Fibroblast of upper back skin (primary cell): ENCODE measurements at regions not wholly inside any gene's neighbourhood (a gene's known extent, or its start where the extent isn't known, plus 50 kb on each side); places are given as distances from the start of the nearest gene placed in this dataset.
"Not testable (repeated sequence)": the region's sequence is repeated elsewhere in the genome, so short reads cannot be mapped to it uniquely, and the experiment has no call there.

Source experiments
- DNase-seq: peaks from one replicate; pipeline ENCODE4 v3.0.0-alpha.2; 2013

DNA sequence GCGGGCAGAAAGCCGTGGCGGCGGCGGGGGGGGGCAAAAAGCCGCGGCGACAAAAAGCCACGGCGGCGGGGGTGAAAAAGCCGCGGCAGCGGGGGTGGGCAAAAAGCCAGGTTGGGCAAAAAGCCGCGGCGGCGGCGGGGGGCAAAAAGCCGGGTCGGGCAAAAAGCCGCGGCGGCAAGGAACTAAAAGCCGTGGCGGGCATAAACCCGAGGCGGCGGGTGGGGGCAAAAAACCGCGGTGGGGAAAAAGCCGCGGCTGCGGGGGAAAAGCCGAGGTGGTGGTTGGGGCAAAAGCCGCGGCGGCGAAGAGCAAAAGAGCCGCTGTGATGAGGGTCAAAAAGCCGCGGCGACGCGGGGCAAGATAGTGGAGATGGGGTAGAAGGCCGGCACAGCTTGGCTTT lies 1834.2 kb downstream of the FOXD4L5 start:
- not testable (repeated sequence) for DNase-seq

DNA sequence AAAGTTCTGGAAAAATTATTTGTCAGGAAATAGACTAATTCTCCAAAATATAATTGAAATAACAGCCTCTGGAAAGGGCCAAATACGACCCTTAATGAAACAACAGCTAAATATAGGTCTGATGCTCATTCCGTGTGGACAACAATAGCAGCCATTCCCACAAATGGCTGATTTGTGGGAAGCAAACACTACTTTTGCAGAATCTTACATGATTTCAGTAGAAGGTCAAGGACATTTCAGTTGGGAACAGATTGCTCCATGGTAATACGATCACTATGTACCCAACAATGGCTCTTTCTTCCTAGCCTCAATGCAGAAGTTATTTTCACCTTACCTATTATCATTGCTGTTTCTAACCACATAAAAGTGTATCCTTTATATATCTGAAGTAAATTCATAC lies 1859.9 kb downstream of the FOXD4L5 start:
- DNase-seq, result not testable (repeated sequence)

DNA sequence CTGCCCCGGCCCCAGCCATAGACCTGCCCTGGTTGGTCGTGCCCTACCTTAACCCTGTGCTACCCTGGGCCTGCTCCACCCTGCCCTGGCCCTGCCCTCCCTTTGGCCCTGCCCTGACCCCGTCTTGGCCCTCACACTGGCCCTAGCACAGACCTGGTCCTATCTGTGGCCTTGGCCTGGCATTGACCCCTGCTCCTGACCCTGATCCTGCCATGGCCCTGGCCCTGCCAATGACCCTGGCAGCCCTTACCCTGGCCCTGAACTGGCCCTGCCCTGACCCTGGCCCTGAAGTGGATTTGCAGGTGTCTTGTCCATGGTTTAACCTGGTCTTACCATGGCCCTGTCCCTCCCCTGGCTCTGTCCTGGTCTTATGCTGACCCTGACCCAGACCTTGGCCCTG lies 1894.1 kb downstream of the FOXD4L5 start:
- DNase-seq, result not testable (repeated sequence)

DNA sequence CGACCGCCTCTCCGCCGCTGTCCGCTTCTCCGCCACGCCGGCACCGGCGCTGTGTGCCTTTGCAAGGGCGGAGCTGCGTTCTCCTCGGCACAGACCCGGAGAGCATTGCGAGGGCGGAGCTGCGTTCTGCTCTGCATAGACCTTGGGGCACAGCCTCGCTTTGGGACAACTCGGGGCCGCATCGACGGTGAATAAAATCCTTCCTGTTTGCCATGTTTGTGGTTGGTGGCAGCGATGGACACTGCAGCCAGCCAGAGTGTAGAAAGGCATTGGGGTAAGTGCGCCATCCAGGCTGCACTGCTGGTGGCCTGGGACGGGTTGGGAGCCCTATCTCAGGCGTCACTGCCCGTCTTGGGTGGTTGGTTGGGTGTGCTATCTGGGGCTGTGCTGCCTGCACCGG lies 1899.5 kb downstream of the FOXD4L5 start:
- not testable (repeated sequence) for DNase-seq

DNA sequence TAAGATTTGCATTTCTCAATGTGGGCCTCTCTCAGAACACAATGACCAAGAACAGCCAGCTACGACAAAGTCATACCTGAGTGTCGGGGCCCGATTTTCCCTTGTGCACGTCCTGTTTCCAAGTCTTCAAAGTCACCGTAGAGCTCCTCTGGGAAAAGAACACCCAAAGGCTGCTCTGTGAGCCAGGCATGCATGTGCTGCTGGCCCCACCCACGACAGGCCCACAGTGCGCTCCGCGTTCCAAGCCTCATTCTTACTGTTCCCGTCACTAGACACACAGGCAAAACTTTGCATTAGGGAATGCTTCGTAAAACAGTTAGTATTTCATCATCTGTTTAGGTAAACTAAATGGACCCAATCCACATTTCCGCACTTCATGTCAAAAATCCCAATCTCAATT lies 1905.1 kb downstream of the FOXD4L5 start:
- not testable (repeated sequence) for DNase-seq

DNA sequence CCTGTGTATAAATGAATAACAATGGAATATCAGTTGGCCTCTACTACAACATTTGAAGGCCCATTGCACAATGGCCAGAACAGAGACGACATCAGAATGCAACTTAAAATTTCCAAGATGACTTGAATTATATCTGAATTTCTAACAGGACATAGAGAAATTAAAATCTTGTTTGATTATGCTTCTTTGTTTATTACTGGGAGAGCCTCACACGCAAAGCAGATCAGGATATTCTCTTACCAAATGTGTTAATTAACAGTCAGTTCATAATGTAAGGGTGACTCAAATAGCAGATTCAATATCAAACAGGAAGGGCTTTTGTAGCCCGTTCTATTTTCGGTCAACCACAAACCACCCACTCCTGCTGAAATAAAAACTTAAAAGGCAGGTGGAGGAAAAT lies 1930.8 kb downstream of the FOXD4L5 start:
- not testable (repeated sequence) for DNase-seq

DNA sequence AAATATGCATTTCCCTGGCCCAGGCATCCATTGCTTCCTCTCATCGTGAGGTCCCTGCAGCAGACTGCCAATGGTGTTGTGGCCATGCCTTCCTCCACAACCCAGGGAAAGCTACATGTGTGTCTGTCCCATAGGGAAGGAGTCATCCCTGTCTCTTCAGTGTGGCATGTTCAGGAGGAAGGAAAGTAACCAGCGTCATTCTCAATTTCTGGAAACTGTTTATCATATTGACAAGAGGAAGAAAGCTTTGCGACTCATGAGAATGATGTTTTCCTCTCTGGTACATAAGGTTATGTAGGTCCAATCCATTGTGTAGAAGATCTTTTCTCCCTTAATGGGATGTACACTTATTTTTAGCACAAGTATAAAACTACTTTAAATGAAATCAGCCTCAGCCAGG lies 1937.7 kb downstream of the FOXD4L5 start:
- not testable (repeated sequence) for DNase-seq

DNA sequence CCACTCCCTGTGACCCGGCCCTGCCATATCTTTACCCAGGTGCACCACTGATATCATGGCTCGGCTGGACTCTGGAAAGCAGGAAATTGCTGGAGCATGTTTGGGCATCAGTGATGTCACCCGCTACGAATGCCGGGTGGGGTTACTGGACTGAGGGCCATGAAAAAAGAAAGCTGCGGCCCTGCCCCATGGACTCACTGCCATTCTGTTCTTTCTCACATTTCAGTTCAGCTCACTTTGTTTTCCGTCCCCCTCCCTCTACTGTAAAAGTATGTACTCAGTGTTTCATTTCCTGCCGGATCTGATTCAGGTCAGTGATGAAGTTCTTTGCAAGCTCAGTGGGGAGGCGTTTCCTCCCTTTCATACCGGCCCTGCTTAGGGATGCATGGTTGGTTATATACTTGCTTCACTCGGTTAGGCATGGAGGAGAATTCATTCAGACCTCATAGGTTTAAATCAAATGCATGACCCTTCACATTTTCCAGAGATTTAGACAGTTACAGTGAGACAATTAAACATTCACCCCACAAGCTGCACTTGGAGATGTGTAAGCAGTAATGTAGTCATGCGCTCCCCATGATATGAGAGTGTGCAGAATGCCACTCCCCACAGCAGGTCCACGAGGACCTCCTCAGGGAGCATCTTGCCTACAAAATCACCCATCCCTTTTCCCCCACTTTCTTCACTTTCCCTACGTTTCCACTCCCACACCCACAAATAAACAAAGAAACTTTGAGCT lies 1938.5 kb downstream of the FOXD4L5 start:
- peak; percentile 65 for DNase-seq

DNA sequence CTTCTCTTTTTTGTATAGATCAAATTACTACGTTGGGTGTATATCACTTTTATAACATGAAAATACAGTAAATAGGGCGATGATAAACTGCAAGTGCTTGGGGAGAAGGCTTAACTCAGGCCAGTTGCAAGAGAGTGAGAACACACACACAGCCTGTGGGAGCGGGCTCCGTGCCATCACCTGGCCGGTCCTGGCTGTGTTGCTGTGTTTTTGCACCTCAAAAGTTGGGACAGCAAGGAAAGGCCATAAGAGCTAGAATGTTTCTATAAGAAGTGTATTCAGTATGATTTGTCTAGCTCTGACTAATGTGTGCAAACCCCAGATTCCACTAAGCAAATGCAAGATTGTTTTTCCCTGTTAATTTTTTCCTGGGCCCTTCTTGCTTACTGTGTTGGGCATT lies 1940.6 kb downstream of the FOXD4L5 start:
- DNase-seq, result not testable (repeated sequence)

DNA sequence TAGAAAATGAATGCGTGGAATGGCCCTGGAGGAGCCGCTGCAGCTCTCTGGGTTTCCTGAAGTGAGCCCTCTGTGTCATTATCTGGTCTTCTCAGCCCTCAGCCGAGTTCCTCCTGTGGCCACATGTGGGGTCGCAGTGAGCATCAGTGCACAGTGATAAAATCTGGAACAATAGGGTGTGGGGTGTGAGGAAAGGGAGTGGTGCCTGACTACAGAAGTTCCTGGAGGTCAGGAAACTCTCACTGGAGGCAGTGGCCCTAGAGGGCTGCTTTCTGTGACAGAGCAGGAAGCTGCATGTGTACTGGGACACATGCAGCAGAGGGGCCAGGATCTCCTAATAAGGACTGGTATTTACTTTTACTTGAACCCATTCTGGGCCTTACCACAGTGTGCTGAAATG lies 1942.5 kb downstream of the FOXD4L5 start:
- peak; percentile 3 for DNase-seq

DNA sequence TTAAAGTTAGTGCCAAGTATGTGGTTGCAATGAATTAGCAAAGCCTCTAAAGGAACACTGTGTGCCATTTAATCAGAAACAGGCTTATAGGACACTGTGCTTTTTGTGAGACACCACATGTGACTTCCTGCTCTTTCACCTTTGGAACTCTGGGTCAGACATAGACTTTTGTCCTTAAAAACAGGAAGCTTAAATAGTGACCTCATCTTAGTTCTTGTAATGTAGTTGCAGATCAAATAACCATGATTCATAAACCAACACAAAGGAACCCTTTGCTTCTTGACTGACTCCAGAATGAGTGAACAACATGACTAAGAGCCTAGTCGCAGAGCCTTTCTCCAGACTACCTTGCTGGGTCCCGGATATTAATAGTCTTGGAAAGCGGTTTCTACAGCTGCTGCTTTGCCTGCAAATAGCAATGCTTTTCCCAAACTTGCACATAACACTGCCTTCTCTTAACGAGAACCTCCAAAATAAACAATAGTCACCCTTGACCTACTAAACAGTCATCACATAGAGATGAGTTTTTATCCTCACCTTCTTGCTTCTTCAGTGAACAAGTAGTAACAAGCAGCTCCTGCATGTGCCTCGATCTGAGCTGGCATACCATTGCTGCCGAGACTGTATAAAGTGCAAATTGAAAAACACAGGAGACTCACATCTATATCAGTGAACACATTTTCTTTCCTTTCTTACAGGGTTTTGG lies 1947.0 kb downstream of the FOXD4L5 start:
- DNase-seq, result peak; percentile 33

DNA sequence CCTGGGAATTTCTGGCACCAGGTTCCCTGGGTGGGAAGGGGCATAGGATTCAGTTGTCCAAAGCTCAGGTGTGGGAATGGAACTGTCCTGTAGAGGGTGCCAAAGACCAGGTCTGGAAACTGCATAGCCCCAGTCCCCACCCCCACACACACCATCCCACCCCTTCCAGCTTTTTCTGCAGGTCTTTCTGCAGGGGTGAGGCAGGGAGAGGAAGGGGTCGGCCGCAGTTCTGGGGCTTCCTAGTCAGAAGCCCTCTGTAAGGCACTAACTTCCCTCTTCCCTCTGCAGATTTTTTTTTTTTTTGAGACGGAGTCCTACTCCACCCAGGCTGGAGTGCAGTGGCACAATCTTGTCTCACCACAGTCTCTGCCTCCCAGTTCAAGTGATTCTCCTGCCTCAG lies 1949.7 kb downstream of the FOXD4L5 start:
- not testable (repeated sequence) for DNase-seq

DNA sequence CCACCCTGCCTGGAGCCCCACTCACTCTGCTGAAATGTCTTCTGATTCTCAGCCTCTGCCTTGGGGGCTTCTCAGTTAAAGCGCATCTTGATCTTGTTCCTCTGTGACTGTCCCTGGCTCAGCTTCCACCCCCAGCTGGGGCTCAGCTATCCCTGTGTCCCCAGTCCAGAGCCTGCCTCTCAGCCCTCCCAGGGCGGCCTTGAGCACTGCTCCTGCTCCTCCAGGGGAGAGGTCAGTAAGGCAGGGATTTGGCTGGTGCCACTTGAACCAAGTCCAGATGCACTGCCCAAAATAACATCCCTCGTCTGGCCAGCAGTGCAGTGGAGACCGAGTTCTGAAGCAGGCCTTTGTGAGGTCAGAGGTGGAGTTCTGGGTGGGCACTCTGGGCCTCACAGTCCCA lies 1950.8 kb downstream of the FOXD4L5 start:
- not testable (repeated sequence) for DNase-seq

DNA sequence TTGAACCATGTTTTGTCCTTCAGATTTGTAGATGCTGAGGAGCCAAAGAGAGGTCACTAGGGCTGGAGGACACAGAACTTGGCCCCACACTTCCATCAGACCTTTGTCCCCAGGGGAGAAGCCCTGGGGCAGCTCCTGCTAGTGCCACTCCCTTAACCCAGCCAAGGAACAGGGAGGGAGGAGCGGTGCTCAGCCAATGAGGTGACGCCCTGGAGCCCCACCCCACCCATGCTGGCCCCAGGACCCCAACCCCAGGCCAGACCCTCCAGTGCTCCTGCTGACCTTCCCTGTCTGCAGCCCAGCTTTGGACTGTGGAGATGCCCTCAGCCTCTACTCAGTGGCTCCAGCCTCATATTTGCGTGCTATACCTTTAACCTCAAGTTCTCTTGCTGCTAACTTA lies 1951.9 kb downstream of the FOXD4L5 start:
- DNase-seq, result not testable (repeated sequence)

DNA sequence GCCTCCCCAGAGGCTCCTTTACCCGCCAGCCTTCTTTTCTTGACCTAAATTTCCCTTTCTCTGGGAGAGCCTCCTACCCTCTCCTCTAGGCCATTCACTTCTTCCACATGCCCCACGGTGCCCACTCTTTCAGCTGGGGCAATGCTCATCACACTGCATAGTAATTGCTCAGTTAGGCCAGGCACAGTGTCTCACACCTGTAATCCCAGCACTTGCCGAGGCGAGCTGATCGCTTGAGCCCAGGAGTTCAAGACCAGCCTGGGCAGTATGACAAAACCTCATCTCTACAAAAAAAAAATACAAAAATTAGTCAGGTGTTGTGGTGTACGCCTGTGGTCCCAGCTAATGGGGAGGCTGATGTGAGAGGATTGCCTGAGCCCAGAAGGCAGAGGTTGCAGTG lies 1956.7 kb downstream of the FOXD4L5 start:
- DNase-seq, result not testable (repeated sequence)

DNA sequence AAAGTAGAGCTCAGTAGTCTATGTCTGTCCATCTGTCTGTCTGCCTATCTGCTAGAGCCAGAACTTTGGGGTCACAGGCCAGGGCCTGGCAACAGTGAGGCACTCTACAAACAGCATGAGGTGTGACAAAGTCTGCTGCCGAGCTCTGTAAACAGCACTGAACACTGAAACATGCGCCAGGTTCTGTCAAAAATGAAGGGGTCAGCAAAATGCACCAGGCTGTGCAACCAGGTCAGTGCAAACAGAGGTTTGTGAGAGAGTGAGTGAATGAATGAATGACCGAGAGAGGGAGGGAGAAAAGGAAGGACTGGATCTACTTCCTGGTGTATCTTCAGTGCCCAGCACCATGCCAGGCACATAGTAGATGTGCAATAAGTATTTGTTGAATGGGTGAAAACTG lies 1957.8 kb downstream of the FOXD4L5 start:
- DNase-seq, result not testable (repeated sequence)

DNA sequence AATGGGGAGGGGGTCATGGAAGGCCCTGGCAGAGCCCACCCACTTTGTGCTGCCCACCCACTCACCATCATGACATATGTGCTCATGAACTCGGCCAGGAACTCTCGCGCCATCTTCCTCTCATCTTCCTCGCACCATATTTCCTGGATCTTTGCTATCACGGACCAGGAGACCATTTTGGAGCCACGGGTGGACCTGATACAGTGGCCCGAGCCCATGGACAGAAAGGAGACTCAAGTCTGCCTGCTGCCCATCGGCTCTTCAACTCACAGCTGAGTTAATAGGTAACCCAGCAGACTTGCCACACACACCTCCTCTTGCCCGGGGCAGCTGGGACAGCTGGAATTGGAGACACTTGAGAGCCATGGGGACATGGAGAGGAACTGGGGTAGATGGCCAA lies 1958.3 kb downstream of the FOXD4L5 start:
- DNase-seq, result not testable (repeated sequence)

DNA sequence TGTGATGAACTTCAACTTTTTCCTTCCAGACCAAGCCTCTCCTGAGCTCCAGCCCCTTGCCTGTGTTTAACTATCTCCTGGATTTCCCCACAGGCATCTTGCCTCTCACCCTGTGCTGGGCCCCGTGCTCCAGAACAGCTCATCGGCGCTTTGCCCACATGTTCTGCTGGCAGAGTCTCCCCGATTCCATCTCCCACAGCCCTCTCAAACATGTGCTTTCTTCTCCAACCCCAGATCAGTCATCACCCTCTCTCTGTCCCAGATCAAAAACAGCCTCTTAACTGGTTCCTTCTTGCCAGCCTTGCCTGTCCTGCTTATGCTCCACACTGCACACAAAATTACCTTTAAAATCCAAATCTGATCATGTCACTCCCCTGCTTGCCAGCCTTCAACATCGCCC lies 1959.3 kb downstream of the FOXD4L5 start:
- DNase-seq, result not testable (repeated sequence)

DNA sequence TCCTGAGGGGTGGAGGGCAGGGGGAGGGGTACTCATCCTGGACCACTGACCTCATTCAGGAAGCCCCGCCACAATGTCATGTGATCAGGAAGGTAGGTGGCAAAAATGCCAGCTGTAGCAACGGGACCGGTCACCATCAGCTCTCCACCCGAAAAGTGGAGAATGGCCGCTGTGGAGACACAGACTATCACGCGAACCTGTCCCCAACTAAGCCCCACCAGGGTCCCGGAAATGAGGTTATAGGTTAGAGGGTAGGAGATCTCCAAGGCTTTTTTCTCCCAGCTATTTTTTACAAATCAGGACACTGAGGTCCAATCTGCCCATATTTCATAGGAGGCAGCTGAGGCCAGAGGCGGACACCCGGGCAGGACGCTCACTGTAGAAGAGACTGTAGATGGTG lies 1966.9 kb downstream of the FOXD4L5 start:
- not testable (repeated sequence) for DNase-seq

DNA sequence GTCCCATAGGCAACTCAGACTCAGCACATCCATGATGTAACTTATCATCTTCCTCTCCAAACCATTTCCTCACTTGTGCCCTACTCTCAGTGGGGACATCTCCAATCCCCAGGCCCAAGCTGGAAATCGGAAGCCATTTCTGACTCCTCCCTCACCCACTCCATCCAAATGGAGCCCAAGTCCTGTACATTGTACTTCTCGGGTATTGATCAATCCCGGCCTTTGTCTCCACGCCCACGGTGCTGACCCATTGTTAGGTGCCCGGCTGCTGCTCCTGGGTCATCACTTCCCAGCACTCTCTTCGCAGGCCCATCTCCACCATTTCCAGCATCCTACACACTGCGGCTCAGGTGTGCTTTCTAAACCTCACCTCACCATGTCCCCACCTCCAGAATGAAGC lies 1969.6 kb downstream of the FOXD4L5 start:
- not testable (repeated sequence) for DNase-seq

DNA sequence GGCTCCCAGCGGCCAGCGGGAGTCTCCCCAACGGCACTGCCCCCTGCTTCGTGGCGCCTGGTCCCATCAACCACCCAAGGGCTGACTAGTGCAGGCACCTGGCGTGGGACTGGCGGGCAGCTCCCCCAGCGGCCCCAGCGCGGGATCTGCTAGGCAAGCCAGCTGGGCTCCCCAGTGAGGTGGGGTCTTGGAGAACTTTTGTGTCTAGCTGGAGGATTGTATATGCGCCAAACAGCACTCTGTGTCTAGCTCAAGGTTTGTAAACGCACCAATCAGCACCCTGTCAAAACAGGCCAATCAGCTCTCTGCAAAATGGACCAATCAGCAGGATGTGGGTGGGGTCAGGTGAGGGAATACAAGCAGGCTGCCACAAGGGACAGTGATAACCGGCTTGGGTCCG lies 1988.2 kb downstream of the FOXD4L5 start:
- not testable (repeated sequence) for DNase-seq

DNA sequence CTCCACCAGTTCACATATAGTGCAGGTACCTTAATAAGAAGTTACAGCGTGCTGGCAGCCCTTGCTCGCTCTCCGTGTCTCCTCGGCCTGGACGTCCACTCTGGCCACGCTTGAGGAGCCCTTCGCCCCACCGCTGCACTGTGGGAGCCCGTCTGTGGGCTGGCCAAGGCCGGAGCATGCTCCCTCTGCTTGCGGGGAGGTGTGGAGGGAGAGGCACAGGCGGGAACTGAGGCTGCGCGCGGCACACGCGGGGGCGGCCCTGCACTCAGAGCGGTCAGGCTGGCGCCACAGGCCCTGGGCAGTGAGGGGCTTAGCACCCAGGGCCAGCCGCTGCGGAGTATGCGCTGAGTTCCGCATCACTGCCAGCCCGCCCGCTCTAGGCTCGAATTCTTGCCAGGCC lies 1988.6 kb downstream of the FOXD4L5 start:
- not testable (repeated sequence) for DNase-seq

DNA sequence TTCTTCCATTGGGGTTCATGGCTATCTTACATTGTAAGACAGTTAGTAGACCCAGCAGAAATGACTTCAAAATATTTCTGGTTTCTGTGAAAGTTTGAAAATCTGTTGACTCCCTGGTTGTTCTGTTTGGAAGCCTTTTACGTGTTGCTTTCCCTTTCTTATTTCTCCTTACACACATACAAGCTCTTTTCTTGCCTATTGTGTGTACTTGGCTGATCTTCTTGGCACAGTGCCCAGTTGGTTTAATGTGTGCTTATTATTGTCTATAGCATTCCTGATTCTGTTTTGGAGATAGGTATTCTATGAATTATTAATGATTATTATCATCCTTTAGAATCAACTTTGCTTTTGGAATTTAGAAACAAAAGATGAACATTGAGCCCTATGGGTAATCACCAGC lies 1995.0 kb downstream of the FOXD4L5 start:
- peak; percentile 1 for DNase-seq
